GM18499 (cell line): ENCODE measurements at regions not wholly inside any gene's neighbourhood (a gene's known extent, or its start where the extent isn't known, plus 50 kb on each side); places are given as distances from the start of the nearest gene placed in this dataset.
"Not testable (repeated sequence)": the region's sequence is repeated elsewhere in the genome, so short reads cannot be mapped to it uniquely, and the experiment has no call there.

Source experiments
- ATAC-seq: cut with Tn5 transposase; IDR thresholded peaks from one replicate; pipeline ENCODE4 v1.9.1; 2021; ENCODE audit warnings: moderate number of reproducible peaks; ENCODE audit not compliant: insufficient read depth, unreplicated experiment

DNA sequence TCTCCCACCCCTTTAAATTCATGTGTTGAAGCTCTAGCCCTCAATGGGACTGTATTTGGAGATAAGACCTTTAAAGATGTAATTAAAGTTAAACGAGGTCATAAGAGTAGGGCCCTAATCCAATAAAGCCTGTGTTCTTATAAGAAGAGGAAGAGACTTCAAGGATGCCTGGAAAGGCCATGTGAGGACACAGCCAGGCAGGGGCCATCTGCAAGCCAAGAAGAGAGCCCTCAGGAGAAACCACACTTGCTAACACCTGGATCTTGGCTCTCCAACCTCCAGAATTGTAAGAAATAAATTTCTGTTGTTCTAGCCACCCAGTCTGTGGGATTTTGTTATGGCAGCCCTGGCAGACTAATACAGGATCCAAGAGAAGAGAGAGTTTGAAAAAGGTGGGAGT, 683.5 kb downstream of the TTLL7 start:
- ATAC-seq: not testable (repeated sequence)

GRCh38 chr1:83310161-83310560, 688.8 kb downstream of the TTLL7 start:
- ATAC-seq: not testable (repeated sequence)

DNA sequence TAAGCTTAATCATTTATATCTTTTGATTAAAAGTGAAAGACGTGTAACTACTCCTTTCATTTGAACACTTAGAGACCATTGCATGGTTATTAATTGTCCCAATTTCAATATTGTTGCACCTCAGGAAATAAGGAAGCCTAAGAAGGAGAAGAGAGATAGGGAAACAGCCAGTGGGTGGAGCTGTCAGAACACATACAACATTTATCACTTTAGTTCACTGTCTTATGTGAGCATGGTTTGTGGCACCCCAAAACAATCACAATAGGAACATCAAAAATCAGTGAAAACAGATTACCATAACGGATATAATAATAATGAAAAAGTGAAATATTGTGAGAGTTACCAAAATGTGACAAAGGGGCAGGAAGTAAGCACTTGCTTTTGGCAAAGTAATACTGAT, 689.9 kb downstream of the TTLL7 start:
- ATAC-seq: not testable (repeated sequence)

DNA sequence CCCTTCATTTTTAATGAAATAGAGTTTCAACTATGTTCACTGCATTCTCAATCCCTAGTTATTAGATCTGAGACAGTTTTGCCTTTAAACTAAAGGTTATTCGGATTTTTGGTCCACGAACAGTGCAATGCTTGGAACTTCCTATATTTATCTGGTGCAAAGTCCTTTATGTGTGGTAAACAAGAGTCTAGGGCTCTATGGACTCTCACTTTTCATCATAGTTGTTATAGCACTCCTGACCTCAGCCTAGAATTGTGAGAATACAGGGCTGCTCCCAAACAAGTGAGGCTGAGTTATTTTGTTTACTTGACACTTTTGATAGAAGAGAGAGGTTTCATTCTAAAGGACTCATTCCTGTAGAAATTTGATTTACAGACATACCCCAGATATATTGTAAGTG, 692.1 kb downstream of the TTLL7 start:
- ATAC-seq: not testable (repeated sequence)

DNA sequence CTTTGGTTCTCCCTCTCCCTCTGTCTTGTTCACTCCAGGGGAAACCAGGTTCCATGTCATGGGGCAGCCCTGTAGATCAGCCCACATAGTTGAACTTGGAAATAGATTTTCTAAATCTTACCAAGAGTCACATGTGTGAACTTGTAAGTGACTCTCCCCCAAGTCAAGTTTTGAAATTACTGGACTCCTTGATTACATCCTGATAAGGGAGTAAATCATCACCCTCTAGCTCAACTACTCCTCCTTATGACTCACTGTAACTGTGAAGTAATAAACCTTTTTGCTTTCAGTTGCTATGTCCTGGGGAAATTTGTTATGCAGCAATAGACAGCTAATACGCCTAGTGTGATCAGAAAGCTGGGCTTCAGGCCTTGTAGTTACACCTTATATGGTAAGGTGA, 703.3 kb downstream of the TTLL7 start:
- not testable (repeated sequence) for ATAC-seq

DNA sequence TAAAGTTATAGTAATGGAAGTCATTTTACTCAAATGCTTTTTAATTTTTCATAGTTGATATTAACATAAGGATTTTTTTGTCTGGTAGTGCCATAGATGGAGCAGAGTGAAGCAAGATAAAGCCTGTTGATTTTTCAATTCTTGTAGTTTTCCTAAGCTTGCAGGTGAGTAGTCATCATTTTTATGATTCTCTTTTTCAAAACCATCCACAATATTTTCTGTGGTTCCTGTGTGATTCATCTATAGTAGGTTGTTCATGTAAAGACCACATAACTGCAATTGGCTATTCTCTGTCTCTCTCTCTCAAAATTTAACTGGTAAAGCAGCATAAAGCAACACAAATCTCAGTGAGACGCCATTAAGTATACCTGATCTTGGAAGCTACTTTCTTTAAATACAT, 711.5 kb downstream of the TTLL7 start:
- not testable (repeated sequence) for ATAC-seq

DNA sequence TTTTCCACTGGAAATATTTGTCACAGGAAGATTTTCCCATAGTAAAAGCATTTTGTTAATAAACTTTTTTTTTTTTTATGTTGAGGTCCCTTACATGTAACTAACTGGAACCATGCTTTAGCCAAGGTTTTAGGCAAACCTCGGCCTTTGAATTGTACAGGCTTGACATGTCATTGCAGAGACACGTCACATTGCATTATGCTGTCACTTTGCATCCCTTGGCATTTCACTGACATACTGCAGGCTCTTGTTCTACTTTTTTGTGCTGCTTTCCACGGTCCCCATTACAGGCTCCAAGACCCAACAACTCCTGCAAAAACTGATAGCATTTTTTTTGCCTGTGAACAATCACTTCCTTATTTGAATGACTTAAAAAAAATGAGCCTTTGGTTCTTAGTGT, 724.3 kb downstream of the TTLL7 start:
- ATAC-seq: not testable (repeated sequence)

DNA sequence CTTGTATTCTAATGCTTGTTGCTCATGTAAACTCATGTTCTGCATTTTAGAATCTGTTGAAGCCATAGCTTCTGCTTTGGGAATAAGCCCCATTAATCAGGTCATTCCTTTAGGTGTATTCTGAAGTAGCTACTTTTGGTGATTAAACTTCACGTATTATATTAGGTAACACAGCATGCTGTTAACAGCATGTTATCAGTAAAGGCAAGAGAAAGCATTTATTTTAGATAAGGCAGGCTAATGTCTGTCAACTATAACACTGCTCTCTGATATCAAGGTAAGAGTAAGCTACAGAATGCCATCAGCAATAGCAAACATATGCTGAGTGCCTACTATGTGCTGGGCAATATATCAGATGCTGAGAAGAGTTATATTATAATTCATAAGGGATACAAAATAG, 726.4 kb downstream of the TTLL7 start:
- ATAC-seq: not testable (repeated sequence)

- ATAC-seq: not testable (repeated sequence)
Observed at GRCh38 chr1:83271834-83272233, 727.1 kb downstream of the TTLL7 start.

DNA sequence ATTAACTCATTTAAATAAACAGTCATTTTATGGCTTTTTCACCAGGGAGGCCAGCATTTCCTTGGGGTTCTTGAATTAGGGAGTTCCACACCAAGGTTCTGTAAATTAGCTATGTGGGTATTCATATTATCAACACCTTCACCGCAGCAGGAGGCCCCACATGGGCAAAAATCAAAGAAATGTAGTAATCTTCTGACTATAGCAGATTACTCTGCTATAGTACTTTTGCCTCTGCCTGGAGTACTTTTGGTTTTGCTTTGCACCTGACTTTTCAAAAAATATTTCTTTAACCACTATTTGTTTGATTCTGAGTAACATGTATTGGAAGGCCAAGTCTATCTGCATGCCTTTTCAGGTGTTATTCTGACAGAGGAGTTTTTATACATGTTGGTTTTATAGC, 728.1 kb downstream of the TTLL7 start:
- ATAC-seq: peak; percentile 32

DNA sequence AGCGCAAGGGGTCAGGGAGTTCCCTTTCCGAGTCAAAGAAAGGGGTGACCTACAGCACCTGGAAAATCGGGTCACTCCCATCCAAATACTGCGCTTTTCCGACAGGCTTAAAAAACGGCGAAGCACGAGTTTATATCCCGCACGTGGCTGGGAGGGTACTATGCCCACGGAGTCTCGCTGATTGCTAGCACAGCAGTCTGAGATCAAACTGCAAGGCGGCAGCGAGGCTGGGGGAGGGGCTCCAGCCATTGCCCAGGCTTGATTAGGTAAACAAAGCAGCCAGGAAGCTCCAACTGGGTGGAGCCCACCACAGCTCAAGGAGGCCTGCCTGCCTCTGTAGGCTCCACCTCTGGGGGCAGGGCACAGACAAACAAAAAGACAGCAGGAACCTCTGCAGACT, 735.1 kb downstream of the TTLL7 start:
- ATAC-seq: not testable (repeated sequence)

- not testable (repeated sequence) for ATAC-seq
Observed at GRCh38 chr1:83251687-83252086, 747.2 kb downstream of the TTLL7 start.

DNA sequence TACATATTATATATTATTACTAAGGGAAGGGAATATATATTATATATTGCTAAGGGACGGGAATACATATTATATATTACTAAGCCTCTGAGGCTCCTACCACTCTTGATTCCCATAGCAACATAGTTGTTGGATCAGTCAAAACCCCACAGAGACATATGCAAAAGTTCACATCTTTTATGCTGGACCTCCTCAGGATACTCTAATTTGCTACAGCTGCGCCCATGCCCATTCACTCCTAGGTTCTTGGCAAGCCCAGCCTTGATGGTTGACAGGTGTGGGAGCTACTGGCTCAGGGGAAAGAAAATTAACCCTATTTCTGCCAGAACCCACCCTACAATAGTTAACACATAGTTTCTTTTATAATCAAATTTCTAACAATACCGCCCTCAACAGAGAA, 752.2 kb downstream of the TTLL7 start:
- ATAC-seq: not testable (repeated sequence)

DNA sequence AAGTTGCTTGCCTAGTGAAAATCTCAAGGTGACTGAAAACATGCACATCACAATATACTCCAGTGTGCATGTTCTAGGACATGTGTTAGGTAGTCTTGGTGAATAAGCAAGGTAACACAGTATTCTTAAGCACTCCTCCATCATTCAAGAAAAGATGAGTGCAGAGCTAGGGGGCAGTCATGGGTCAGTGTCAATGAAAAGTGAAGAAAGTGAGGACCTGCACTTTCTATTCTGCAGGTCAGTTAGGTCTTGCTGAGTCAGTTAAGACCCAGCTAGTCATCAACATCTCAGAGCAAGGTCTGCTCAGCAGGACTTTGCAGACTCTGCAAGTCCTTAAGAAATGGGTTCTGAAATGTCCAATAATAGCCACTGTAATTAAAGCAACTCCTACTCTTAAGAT, 754.1 kb downstream of the TTLL7 start:
- not testable (repeated sequence) for ATAC-seq

DNA sequence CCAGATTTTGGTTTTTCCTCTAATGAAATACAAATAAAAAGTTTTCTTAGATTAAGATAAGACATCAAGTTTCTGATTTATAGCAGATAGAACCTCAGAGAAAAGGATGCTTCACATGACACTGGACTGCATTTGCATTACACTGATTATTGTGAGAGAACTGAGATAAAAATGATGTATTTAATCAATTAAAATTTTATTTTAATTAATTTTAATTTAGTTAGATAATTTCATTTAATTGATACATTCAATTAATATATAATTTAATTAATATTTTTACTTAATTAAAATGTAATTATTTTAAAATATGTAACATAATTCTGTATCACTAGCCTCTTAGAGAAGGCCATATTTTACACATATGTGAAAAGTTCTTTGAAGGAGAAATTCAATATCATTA, 759.4 kb downstream of the TTLL7 start:
- ATAC-seq: not testable (repeated sequence)

GRCh38 chr1:83238654-83239053, 760.3 kb downstream of the TTLL7 start:
- ATAC-seq: not testable (repeated sequence)

- ATAC-seq: not testable (repeated sequence)
Observed at GRCh38 chr1:83219788-83220187, 779.1 kb downstream of the TTLL7 start.

- ATAC-seq: not testable (repeated sequence)
Observed at GRCh38 chr1:83218036-83218716, 780.8 kb downstream of the TTLL7 start.

DNA sequence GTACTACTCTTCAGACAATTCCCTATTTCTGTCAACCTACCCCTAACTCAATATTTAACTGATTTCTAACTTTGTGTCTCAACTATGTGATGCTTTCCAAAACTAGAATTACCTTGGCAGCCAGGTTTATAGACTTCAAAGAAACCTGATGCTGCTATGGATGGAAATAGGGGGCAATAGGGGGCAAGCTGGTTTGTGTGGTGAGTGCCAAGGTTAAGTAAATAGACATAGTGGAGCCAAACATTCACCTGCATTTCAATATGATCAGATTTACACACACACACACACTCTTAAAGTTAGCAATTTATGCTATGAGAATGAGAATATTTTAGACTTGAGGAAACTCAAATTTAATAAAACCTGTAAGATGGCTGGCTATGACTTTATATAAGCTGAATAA, 784.6 kb downstream of the TTLL7 start:
- not testable (repeated sequence) for ATAC-seq

- ATAC-seq: not testable (repeated sequence)
Observed at GRCh38 chr1:83213648-83214047, 785.3 kb downstream of the TTLL7 start.

GRCh38 chr1:83212033-83212432, 786.9 kb downstream of the TTLL7 start:
- ATAC-seq: not testable (repeated sequence)

DNA sequence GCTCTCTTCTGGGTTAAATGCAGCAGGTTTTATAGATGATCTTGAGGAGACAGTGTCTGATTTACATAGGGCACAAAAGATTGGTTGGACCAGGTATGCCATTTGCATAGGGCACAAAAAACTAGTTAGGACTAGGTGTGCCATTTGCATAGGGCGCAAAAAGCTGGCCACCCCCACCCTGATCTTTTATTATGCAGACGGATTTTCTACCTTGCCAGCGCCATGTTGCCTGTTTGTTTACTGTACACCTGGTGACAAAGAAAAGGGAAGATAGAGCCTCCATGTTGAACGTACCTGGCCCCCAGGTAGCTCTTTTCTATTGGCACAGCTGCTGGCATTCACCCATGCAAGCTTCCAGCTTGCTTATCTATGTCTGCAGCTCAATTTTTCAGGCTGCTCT, 790.4 kb downstream of the TTLL7 start:
- ATAC-seq: not testable (repeated sequence)
